ENCODE measurements at regions not wholly inside any gene's neighbourhood (a gene's known extent, or its start where the extent isn't known, plus 50 kb on each side); places are given as distances from the start of the nearest gene placed in this dataset.

GRCh38 chr2:181309586-181309985 lies 147.6 kb upstream of the ITGA4 start:
- Mint-ChIP-seq H3K36me3 (ENCODE audit: low read depth) (no peaks in the 10 kb centered on the region), H3K27me3 (ENCODE audit: low read depth) (no peaks in the 10 kb centered on the region), H3K4me1 (ENCODE audit: low read depth) (peaks cover 57% of the 10 kb centered on the region), H3K4me3 (peak overlapping the region; percentile 80), H3K27ac (peak overlapping the region; percentile 91), H3K9me3 (no peaks in the 10 kb centered on the region)
- intact Hi-C loops (cut with micrococcal nuclease), result loop anchor here (1.0 to 10.0 kb wide), 5 partner anchors 131 to 1305 kb away; partner anchors contain the start of genes CWC22, ITPRID2 and UBE2E3
- DNase-seq, result no peak
- CTCF ChIA-PET, result interaction anchor here (0.6 to 2.1 kb wide), 4 partner anchors 11 to 205 kb away, joined by 3 to 5 read pairs (median 4); no protein-coding TSS in a partner anchor

- H3K9me3 Mint-ChIP-seq, result no peaks in the 10 kb centered on the region
Measured at GRCh38 chr2:181310967-181311366, 146.2 kb upstream of the ITGA4 start.

GRCh38 chr2:181311837-181312236 lies 145.3 kb upstream of the ITGA4 start:
- Mint-ChIP-seq H3K36me3 (ENCODE audit: low read depth) (no peaks in the 10 kb centered on the region), H3K27me3 (ENCODE audit: low read depth) (no peaks in the 10 kb centered on the region), H3K4me1 (ENCODE audit: low read depth) (peaks cover 49% of the 10 kb centered on the region), H3K4me3 (peak overlapping the region; percentile 70), H3K27ac (peak overlapping the region; percentile 89), H3K9me3 (no peaks in the 10 kb centered on the region)
- peak; percentile 43 for DNase-seq
- CTCF ChIA-PET, result interaction anchor here (0.6 to 3.5 kb wide), 9 partner anchors 8 to 403 kb away, joined by 3 to 14 read pairs (median 6); partner anchors contain the start of gene ITGA4
- intact Hi-C loops (cut with micrococcal nuclease), result no loop called here

More at GRCh38 chr2:181310967-181311366, 146.2 kb upstream of the ITGA4 start:
- intact Hi-C loops (cut with micrococcal nuclease), result no loop called here
- Mint-ChIP-seq H3K4me1 (ENCODE audit: low read depth) (peaks cover 47% of the 10 kb centered on the region), H3K27me3 (ENCODE audit: low read depth) (no peaks in the 10 kb centered on the region), H3K36me3 (ENCODE audit: low read depth) (no peaks in the 10 kb centered on the region), H3K4me3 (no peak overlapping the region), H3K27ac (peak overlapping the region; percentile 66)
- peak; percentile 38 for DNase-seq
- CTCF ChIA-PET, result interaction anchor here (0.6 to 3.5 kb wide), 5 partner anchors 38 to 404 kb away, joined by 3 to 14 read pairs (median 3); no protein-coding TSS in a partner anchor

GRCh38 chr2:181312515-181312927 lies 144.7 kb upstream of the ITGA4 start:
- Mint-ChIP-seq H3K27ac (peak overlapping the region; percentile 89), H3K4me1 (ENCODE audit: low read depth) (peaks cover 53% of the 10 kb centered on the region), H3K9me3 (no peaks in the 10 kb centered on the region), H3K4me3 (peak overlapping the region; percentile 70), H3K36me3 (ENCODE audit: low read depth) (no peaks in the 10 kb centered on the region), H3K27me3 (ENCODE audit: low read depth) (no peaks in the 10 kb centered on the region)
- intact Hi-C loops (cut with micrococcal nuclease), result no loop called here
- peak; percentile 43 for DNase-seq
- CTCF ChIA-PET, result interaction anchor here (0.6 to 3.5 kb wide), 10 partner anchors 9 to 584 kb away, joined by 3 to 14 read pairs (median 5); partner anchors contain the start of gene ITGA4

GRCh38 chr2:181313845-181314244 lies 143.3 kb upstream of the ITGA4 start:
- Mint-ChIP-seq H3K27ac (peak overlapping the region; percentile 89), H3K27me3 (ENCODE audit: low read depth) (no peaks in the 10 kb centered on the region), H3K4me3 (peak overlapping the region; percentile 70), H3K9me3 (no peaks in the 10 kb centered on the region), H3K4me1 (ENCODE audit: low read depth) (peaks cover 49% of the 10 kb centered on the region), H3K36me3 (ENCODE audit: low read depth) (no peaks in the 10 kb centered on the region)
- intact Hi-C loops (cut with micrococcal nuclease), result loop anchor here (1.0 kb wide), 1 partner anchor 9 kb away; no protein-coding TSS in a partner anchor
- CTCF ChIA-PET, result interaction anchor here (1.0 to 3.5 kb wide), 3 partner anchors 143 to 189 kb away, joined by 3 to 14 read pairs (median 5); no protein-coding TSS in a partner anchor
- no peak for DNase-seq

- Mint-ChIP-seq H3K27ac (peak overlapping the region; percentile 68), H3K4me1 (ENCODE audit: low read depth) (peaks cover 50% of the 10 kb centered on the region), H3K9me3 (no peaks in the 10 kb centered on the region), H3K36me3 (ENCODE audit: low read depth) (no peaks in the 10 kb centered on the region), H3K27me3 (ENCODE audit: low read depth) (no peaks in the 10 kb centered on the region), H3K4me3 (no peak overlapping the region)
- no peak for DNase-seq
- intact Hi-C loops (cut with micrococcal nuclease), result no loop called here
- CTCF ChIA-PET, result interaction anchor here (0.5 to 1.3 kb wide), 4 partner anchors 10 to 190 kb away, joined by 3 to 5 read pairs (median 3); no protein-coding TSS in a partner anchor
Measured at GRCh38 chr2:181314551-181314950, 142.6 kb upstream of the ITGA4 start.

- DNase-seq, result no peak
- Mint-ChIP-seq H3K27me3 (ENCODE audit: low read depth) (no peaks in the 10 kb centered on the region), H3K36me3 (ENCODE audit: low read depth) (no peaks in the 10 kb centered on the region), H3K4me3 (peak overlapping the region; percentile 3), H3K9me3 (no peaks in the 10 kb centered on the region), H3K4me1 (ENCODE audit: low read depth) (peaks cover 48% of the 10 kb centered on the region), H3K27ac (peak overlapping the region; percentile 4)
- intact Hi-C loops (cut with micrococcal nuclease), result loop anchor here (5.0 kb wide), 1 partner anchor 365 kb away; the partner anchor contains the start of gene NEUROD1
- CTCF ChIA-PET, result interaction anchor here (0.6 to 3.4 kb wide), 6 partner anchors 32 to 290 kb away, joined by 3 to 21 read pairs (median 4); no protein-coding TSS in a partner anchor
Measured at GRCh38 chr2:181317511-181317910, 139.7 kb upstream of the ITGA4 start.

- intact Hi-C loops (cut with micrococcal nuclease), result loop anchor here (1.0 to 5.0 kb wide), 2 partner anchors 16 to 364 kb away; partner anchors contain the start of gene NEUROD1
- H3K27me3 Mint-ChIP-seq (ENCODE audit: low read depth), result no peaks in the 10 kb centered on the region
- no peak overlapping the region for H3K4me3 Mint-ChIP-seq
- no peaks in the 10 kb centered on the region for H3K9me3 Mint-ChIP-seq
- CTCF ChIA-PET, result interaction anchor here (0.9 to 3.4 kb wide), 6 partner anchors 33 to 213 kb away, joined by 3 to 21 read pairs (median 4); partner anchors contain the start of gene ITGA4
- DNase-seq, result no peak
- no peaks in the 10 kb centered on the region for H3K36me3 Mint-ChIP-seq (ENCODE audit: low read depth)
- no peak overlapping the region for H3K27ac Mint-ChIP-seq
- peaks cover 42% of the 10 kb centered on the region for H3K4me1 Mint-ChIP-seq (ENCODE audit: low read depth)
Measured at GRCh38 chr2:181318504-181319280, 138.5 kb upstream of the ITGA4 start.

- intact Hi-C loops (cut with micrococcal nuclease), result loop anchor here (1.0 to 5.0 kb wide), 2 partner anchors 15 to 363 kb away; partner anchors contain the start of gene NEUROD1
- Mint-ChIP-seq H3K9me3 (no peaks in the 10 kb centered on the region), H3K4me1 (ENCODE audit: low read depth) (peaks cover 36% of the 10 kb centered on the region), H3K36me3 (ENCODE audit: low read depth) (no peaks in the 10 kb centered on the region), H3K27ac (no peak overlapping the region), H3K4me3 (no peak overlapping the region), H3K27me3 (ENCODE audit: low read depth) (no peaks in the 10 kb centered on the region)
- no peak for DNase-seq
- CTCF ChIA-PET, result interaction anchor here (1.0 to 3.4 kb wide), 4 partner anchors 33 to 214 kb away, joined by 4 to 21 read pairs (median 6); partner anchors contain the start of gene ITGA4
Measured at GRCh38 chr2:181319286-181319685, 137.9 kb upstream of the ITGA4 start.

- no peak for DNase-seq
- intact Hi-C loops (cut with micrococcal nuclease), result no loop called here
- CTCF ChIA-PET, result interaction anchor here (1.7 to 3.4 kb wide), 2 partner anchors 11 to 215 kb away, joined by 5 to 21 read pairs; no protein-coding TSS in a partner anchor
- Mint-ChIP-seq H3K27ac (no peak overlapping the region), H3K4me3 (no peak overlapping the region), H3K9me3 (no peaks in the 10 kb centered on the region), H3K27me3 (ENCODE audit: low read depth) (no peaks in the 10 kb centered on the region), H3K4me1 (ENCODE audit: low read depth) (peaks cover 33% of the 10 kb centered on the region), H3K36me3 (ENCODE audit: low read depth) (no peaks in the 10 kb centered on the region)
Measured at GRCh38 chr2:181320638-181321037, 136.5 kb upstream of the ITGA4 start.

- CTCF ChIA-PET, result interaction anchor here (1.3 to 1.8 kb wide), 2 partner anchors 132 to 141 kb away, joined by 3 read pairs; partner anchors contain the start of gene ITGA4
- no peaks in the 10 kb centered on the region for H3K36me3 Mint-ChIP-seq (ENCODE audit: low read depth)
- no peak for DNase-seq
- H3K4me3 Mint-ChIP-seq, result no peak overlapping the region
- H3K27ac Mint-ChIP-seq, result no peak overlapping the region
- peaks cover 7% of the 10 kb centered on the region for H3K9me3 Mint-ChIP-seq
- H3K27me3 Mint-ChIP-seq (ENCODE audit: low read depth), result no peaks in the 10 kb centered on the region
- H3K4me1 Mint-ChIP-seq (ENCODE audit: low read depth), result peaks cover 18% of the 10 kb centered on the region
- intact Hi-C loops (cut with micrococcal nuclease), result no loop called here
Measured at GRCh38 chr2:181324912-181325311, 132.3 kb upstream of the ITGA4 start.

GRCh38 chr2:181326661-181327060 lies 130.5 kb upstream of the ITGA4 start:
- no peak for DNase-seq
- H3K36me3 Mint-ChIP-seq (ENCODE audit: low read depth), result no peaks in the 10 kb centered on the region
- H3K9me3 Mint-ChIP-seq, result peaks cover 7% of the 10 kb centered on the region
- H3K27me3 Mint-ChIP-seq (ENCODE audit: low read depth), result no peaks in the 10 kb centered on the region
- H3K4me3 Mint-ChIP-seq, result no peak overlapping the region
- H3K4me1 Mint-ChIP-seq (ENCODE audit: low read depth), result peaks cover 11% of the 10 kb centered on the region
- intact Hi-C loops (cut with micrococcal nuclease), result no loop called here
- CTCF ChIA-PET, result no interaction called here
- no peak overlapping the region for H3K27ac Mint-ChIP-seq

All from activated naive CD4-positive, alpha-beta T cell treated with anti-CD3 and anti-CD28 coated beads for 36 hours (primary cell).